ENCODE measurements at regions not wholly inside any gene's neighbourhood (a gene's known extent, or its start where the extent isn't known, plus 50 kb on each side); places are given as distances from the start of the nearest gene placed in this dataset.

DNA sequence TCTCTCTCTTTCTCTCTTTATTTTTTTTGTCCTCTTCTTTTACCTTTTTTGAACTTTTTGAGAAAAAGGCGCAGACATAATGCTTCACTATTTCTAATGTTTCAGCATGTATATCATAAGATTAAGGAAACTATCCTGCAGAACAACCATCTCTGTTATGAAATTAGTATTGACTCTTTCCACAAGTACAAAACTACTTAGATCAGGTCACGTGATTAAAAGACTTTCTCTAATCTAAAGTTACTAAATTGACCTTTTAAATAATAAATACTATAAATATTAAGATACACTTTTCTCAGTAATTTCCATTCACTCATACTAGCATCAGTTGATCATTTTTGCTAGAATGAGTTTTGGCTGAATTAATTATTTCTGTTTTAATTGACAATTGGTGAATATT is 844.5 kb upstream of the LRFN5 start:
- no peak for ATAC-seq

DNA sequence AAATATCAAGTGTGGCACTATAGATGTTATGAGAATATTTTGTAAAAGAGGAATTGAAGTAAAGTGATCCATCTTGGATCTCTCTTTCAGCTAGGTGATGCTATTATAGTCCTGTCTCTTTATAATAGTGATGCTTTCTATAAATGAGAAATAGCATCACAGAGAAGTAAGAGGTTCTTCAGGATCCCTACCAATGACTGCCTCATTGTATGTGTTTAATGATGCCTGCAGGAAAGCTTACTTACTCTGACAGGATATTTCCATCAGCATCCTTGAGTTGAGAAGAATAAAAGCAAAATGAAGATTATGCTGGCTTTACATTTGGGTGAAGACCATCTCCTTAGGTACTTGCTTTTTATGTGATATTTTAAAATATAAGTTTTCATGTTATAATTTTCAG is 846.0 kb upstream of the LRFN5 start:
- ATAC-seq, result no peak

More for the DNA sequence above, 844.5 kb upstream of the LRFN5 start:
- no peaks in the 10 kb centered on the region for H3K9me3 ChIP-seq
- TF ChIP-seq CTCF (IDR thresholded peaks at IDR 0.05), result no peak
- no peak for DNase-seq
- no peaks in the 10 kb centered on the region for H3K36me3 ChIP-seq (ENCODE audit: insufficient read depth in 1 of 2, low read depth in 1 of 2)
- H3K4me3 ChIP-seq, result no peak overlapping the region
- H3K4me1 ChIP-seq, result no peaks in the 10 kb centered on the region
- WGBS, 3 donors, result 79 to 86% (median 80%) methylated on average over 2 of the region's 2 CpGs
- intact Hi-C loops (cut with DNase I), result no loop called here
- no peak overlapping the region for H3K27ac ChIP-seq
- no peaks in the 10 kb centered on the region for H3K27me3 ChIP-seq (ENCODE audit: insufficient read depth in 3 of 3, low read length in 2 of 3)

DNA sequence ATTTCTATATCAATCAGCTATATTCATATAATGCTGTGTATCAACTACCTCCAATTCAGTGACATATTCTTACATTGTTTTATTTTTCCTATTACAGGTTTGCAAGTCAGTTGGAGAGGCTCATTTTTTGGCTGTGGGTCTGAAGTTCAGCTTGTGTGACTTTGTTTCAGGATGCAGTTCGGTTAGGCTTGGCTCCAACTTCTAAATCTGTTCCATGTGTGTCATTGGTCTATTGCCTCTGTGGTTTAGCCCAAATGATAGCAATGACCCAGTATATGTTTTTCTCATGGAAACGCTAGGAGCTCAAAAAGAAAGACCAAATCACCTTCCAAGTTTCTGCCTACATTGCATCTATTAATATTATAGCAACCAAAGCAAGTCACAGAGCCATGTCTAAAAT is 848.6 kb upstream of the LRFN5 start:
- no peak for ATAC-seq
- intact Hi-C loops (cut with DNase I), result no loop called here
- no peak for TF ChIP-seq CTCF (IDR thresholded peaks at IDR 0.05)
- 62 to 70% (median 69%) methylated on average over 2 of the region's 2 CpGs for WGBS, 3 donors
- Histone ChIP-seq H3K27ac (no peak overlapping the region), H3K4me3 (no peak overlapping the region), H3K9me3 (no peaks in the 10 kb centered on the region), H3K4me1 (no peaks in the 10 kb centered on the region), H3K27me3 (ENCODE audit: insufficient read depth in 3 of 3, low read length in 2 of 3) (no peaks in the 10 kb centered on the region), H3K36me3 (ENCODE audit: insufficient read depth in 1 of 2, low read depth in 1 of 2) (no peaks in the 10 kb centered on the region)
- no peak for DNase-seq

More for the DNA sequence above, 846.0 kb upstream of the LRFN5 start:
- intact Hi-C loops (cut with DNase I), result no loop called here
- Histone ChIP-seq H3K9me3 (no peaks in the 10 kb centered on the region), H3K27ac (no peak overlapping the region), H3K36me3 (ENCODE audit: insufficient read depth in 1 of 2, low read depth in 1 of 2) (no peaks in the 10 kb centered on the region), H3K4me3 (no peak overlapping the region), H3K4me1 (no peaks in the 10 kb centered on the region), H3K27me3 (ENCODE audit: insufficient read depth in 3 of 3, low read length in 2 of 3) (no peaks in the 10 kb centered on the region)
- no peak for DNase-seq
- TF ChIP-seq CTCF (IDR thresholded peaks at IDR 0.05), result no peak

- intact Hi-C loops (cut with DNase I), result no loop called here
Observed at GRCh38 chr14:40757376-40757950, 849.2 kb upstream of the LRFN5 start.

More at GRCh38 chr14:40757376-40757950, 849.2 kb upstream of the LRFN5 start:
- Histone ChIP-seq H3K27me3 (ENCODE audit: insufficient read depth in 3 of 3, low read length in 2 of 3) (no peaks in the 10 kb centered on the region), H3K27ac (no peak overlapping the region), H3K4me3 (no peak overlapping the region), H3K36me3 (ENCODE audit: insufficient read depth in 1 of 2, low read depth in 1 of 2) (no peaks in the 10 kb centered on the region), H3K9me3 (no peaks in the 10 kb centered on the region), H3K4me1 (no peaks in the 10 kb centered on the region)
- no peak for ATAC-seq
- no peak for TF ChIP-seq CTCF (IDR thresholded peaks at IDR 0.05)
- 61 to 71% (median 70%) methylated on average over 3 of the region's 3 CpGs for WGBS, 3 donors
- DNase-seq, result no peak
